HPDE6-E6E7 (cell line): ENCODE measurements at regions not wholly inside any gene's neighbourhood (a gene's known extent, or its start where the extent isn't known, plus 50 kb on each side); places are given as distances from the start of the nearest gene placed in this dataset.

ENCODE experiments used
- DNase-seq: peaks from one replicate; pipeline ENCODE4 v3.0.0; 2011; ENCODE audit warnings: missing footprints; ENCODE audit errors: extremely low spot score

GRCh38 chr15:47618241-47618640 is 99.1 kb upstream of the SEMA6D start:
- DNase-seq = no peak

GRCh38 chr15:47620960-47621681 is 96.2 kb upstream of the SEMA6D start:
- peak; percentile 73 for DNase-seq

DNA sequence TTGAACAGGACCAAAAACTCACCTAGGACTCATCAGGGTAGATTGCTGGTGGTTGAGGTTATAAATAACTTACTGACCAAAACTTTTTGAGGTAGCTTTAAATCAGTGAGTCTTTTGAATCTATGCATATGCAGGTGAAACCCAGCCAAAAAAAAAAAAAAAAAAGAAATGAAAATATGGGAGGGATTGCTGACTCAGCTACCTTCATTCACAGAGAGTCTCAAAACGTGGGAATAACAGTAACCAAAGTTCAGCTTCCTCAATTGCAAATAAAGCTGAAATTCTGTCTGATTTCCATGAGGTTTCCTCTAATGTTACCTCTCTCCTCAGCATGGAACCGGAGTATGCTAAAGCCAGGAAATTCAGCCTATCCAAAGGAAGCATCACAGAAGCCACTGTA is 95.2 kb upstream of the SEMA6D start:
- DNase-seq = no peak

- no peak for DNase-seq
Observed at GRCh38 chr15:47624503-47624902, 92.8 kb upstream of the SEMA6D start.

DNA sequence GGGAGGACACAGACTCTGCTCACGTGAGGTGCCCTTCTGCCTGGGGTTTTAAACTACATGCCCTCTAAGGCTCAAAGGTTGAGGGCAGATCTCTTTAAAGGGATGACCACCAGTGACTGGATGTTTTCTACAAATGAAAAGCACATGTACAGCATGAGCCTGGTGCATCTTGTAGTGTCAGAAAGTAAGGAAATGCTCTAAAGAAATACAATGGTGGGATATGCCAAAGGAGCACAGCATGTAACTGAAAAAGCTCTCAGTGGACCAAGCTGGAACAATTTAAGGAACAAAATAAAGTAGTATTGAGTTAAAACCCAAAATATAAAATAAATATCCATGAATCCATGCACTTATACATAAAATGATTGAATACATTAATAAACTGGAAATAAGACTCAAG is 78.3 kb upstream of the SEMA6D start:
- DNase-seq = no peak

- DNase-seq = no peak
Observed at GRCh38 chr15:47640079-47640478, 77.2 kb upstream of the SEMA6D start.

- DNase-seq = no peak
Observed at GRCh38 chr15:47640901-47641300, 76.4 kb upstream of the SEMA6D start.

DNA sequence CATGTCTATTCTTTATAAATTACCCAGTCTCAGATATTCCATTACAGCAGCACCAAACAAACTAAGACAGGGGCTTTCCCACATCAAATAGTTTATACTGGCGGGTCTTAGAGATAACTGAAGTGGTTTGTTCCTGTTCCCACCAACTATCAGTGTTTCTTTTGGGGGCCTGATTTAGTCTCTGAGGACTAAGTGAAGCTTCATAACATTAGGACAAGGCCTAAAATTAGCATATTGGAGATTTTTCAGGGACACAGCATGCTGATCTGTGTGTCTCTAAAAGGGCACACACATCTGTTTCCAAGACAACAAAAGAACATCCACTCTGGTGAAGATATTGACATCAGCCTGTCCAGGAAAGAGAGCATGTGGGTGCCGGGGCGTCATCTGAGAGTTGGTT is 72.6 kb upstream of the SEMA6D start:
- no peak for DNase-seq

DNA sequence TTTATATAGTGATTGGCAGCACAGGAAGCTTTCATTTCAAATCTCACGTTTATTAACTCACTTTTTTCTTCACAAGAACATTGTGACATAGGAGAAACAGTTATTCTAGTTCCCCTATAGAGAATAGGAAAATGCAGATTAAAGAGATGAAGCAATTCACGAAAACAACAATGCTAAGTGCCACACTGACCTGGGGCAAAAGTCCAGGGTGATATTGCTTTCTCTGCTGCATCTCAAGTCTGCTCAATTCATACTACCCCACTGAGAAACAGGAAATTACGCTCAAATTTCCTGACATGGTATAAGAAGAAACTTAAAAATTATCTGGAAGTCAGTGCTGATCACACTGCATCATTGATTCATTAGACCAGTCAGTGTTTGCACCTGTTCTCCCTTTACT is 66.7 kb upstream of the SEMA6D start:
- no peak for DNase-seq

GRCh38 chr15:47652328-47652727 is 65.0 kb upstream of the SEMA6D start:
- DNase-seq = no peak

DNA sequence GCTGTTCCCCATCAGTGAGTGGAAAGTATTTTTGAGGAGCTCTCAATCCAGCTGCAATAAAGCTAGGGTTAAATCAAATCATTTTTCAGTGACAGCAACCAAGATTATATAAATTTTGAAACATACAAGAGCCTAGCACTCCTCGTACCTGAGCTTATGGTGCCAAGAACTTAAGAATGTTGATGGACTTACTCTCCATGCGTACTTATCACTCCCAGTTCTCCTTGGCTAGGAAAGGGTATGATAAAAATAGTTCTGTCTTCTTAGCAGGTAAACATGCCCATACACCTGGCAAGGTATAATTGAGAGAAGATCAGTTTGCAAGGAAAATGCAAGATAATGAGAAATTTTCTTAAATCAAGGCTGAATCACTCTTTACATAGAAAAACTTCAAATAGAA is 64.5 kb upstream of the SEMA6D start:
- DNase-seq = no peak

DNA sequence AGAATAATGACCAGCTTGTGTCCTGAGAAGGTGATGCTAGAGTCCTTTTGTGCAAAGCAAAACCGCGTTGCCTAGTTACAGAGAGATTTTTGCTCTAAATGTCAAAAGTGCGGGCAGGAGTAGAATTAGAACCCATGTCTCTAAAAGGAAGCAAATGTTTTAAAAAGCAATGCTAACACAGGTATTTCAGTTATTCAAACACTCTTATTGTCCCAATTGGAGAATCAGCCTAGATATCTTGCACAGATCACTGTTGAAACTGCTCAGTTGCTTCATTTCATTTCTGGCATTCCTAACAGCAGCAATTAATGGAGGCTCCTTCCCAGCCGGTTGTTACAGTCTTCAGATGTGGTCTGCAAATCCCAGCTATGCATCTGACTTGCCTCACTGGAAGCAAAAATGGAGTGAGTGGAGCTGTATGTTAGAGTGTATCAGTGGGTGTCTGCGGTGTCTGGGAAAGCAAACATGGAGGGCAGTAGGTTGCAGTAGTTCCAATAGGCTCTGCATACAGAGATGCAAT is 55.6 kb upstream of the SEMA6D start:
- DNase-seq = no peak

GRCh38 chr15:47663101-47663500 is 54.2 kb upstream of the SEMA6D start:
- no peak for DNase-seq
